Anterior cingulate cortex (tissue), 58 donors: ENCODE measurements at regions not wholly inside any gene's neighbourhood (a gene's known extent, or its start where the extent isn't known, plus 50 kb on each side); places are given as distances from the start of the nearest gene placed in this dataset.
"Not testable (repeated sequence)": the region's sequence is repeated elsewhere in the genome, so short reads cannot be mapped to it uniquely, and the experiment has no call there.

Source experiments
- DNase-seq, 58 donors: peaks; one replicate each; lab custom pipeline; 2025; lab: John Stamatoyannopoulos, UW

DNA sequence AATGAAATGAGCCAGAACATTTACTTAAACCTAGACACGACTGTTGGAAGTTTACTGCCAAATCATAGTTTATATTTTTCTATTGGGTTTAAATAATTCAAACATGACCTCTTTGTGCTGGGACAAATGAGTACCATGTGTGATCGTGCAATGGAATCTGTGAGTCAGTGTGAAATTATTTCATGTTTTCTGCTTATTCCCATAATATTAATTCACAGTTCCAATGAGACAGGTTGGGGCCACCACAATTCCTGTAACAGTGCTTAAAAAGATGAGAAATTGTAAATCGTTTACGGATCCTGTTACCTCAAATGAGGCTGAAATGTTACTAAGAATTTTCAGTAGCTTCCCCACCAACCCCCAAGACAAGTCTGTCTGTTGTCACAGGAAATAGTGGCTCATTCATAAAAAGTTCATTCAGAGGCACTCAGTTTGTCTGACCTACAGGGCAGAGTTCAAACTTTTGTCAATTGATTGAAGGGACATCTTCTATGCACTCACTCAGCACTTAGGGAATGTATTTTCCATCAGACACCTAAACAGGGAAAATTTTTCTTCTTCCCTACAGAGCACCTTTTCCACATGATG lies 563.9 kb upstream of the ADAMTS16 start:
- DNase-seq, result no peak

- DNase-seq, result no peak
These were observed 563.2 kb upstream of the ADAMTS16 start for GRCh38 chr5:4576908-4577307.

GRCh38 chr5:4579679-4580078 lies 560.5 kb upstream of the ADAMTS16 start:
- DNase-seq, result no peak

DNA sequence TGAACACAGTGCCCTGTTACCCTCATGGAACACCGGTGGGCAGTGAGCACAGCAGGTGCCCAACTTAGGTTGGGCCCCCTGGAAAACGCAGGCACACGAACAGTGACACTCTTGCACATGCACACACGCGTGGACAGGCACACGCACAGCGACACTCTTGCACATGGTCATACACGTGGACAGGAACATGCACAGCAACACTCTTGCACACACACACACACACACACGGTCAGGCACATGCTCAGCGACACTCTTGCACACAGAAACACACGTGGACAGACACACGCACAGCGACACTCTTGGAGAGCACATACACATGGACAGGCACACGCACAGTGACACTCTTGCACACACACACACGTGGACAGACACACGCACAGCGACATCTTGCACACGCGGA lies 559.4 kb upstream of the ADAMTS16 start:
- DNase-seq, result no peak

DNA sequence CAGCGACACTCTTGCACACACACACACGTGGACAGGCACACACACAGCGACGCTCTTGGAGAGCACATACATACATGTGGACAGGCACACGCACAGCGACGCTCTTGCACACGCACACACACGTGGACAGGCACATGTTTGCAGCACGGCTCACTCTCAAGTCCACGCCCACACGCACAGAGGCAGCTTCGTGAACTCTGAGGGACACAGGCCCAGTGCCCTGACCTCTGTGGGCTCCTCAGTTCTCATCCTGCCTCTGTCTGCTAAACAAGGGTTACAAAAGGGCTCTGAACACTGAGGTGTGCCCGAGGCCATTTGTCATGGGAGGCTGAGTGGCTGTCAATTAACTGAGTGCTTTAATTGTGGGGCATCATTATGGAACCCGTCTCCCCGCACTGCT lies 558.8 kb upstream of the ADAMTS16 start:
- no peak for DNase-seq

DNA sequence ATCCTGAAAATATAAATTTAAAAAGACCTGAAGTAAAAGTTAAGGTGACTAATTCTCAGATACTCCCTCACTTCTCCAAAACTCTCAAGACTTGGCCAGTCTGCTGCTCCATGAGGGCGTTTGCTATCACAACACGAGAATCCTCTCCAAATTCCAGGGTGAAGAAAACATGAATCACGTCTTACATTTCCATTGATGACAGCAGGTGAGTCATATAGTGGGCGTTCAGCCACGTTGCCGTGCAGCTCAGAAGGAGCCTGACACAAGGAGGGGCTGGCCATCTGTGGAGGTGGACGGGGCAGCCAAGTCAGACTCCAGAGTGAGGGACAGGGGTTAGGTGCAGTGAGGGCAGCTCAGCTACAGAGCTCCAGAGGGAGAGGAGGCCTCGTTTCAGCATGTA lies 555.1 kb upstream of the ADAMTS16 start:
- DNase-seq, result peak in 17 of 58 donors; percentile 1 to 39 (median 10)

DNA sequence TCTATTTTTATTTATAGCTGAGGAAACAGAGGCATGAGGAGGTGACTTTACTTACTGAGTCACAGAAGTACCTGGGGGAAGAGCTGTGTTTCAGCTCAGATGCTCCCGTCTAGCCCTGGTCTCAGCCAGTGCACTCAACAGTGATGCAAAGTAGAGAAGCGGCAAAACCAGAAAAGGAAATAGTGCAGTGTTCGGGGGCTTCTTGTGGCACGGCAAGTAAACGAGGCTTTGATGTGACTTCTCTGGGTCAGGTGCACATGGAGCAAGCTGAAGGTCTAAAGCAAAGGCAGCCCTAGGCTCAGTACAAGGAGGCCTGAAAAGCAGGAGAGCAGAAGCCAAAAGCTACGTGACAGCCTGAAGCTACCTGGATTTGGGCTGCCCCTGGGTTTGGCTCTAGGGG lies 526.7 kb upstream of the ADAMTS16 start:
- DNase-seq, result no peak

DNA sequence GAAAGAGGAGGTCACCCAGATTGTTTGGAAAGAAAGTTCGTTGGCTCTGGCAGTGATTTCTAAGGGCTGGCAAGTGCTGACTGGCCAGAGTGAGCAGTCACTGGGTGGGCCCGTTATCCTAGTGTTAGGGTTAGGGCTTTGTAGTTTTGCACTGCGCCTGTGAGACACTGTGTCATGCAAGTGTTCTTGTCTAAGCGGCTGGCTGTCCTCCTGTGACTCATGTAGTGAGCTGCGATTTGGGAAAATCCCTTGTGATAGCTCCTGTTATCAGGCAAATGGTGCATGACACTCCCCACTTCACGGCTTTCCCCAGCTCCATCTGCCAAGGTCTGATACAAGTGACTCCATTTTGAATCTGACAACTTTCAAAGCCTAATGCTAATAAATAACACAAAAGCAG lies 526.0 kb upstream of the ADAMTS16 start:
- no peak for DNase-seq

DNA sequence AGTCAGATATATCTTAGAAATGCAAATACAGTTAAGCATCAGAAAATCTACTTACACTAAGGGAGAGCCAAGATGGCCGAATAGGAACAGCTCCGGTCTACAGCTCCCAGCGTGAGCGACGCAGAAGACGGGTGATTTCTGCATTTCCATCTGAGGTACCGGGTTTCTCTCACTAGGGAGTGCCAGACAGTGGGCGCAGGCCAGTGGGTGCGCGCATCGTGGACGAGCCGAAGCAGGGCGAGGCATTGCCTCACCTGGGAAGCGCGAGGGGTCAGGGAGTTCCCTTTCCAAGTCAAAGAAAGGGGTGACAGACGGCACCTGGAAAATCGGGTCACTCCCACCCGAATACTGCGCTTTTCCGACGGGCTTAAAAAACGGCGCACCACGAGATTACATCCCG lies 524.8 kb upstream of the ADAMTS16 start:
- not testable (repeated sequence) for DNase-seq

GRCh38 chr5:4625206-4625896 lies 514.8 kb upstream of the ADAMTS16 start:
- DNase-seq, result no peak

GRCh38 chr5:4627131-4627530 lies 513.0 kb upstream of the ADAMTS16 start:
- DNase-seq, result no peak

DNA sequence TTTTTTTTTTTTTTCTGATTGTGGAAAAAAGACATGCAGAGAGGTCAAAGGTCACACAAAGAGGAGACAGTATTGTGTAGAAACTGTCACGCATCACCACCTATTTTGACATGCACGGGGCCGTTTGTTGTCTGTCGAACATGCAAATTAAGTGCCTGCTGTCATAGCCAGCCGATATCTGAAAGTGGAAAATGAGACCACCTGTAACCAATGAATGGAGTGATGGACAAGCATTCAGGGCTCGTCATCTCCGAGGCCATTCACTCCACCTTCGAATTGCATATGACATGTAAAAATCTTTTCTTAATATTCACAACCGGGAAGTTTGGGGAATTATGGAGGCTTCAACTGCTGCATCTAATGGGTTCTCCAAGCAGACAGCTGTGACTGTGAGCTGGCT lies 512.2 kb upstream of the ADAMTS16 start:
- no peak for DNase-seq

- DNase-seq, result no peak
These were observed 511.3 kb upstream of the ADAMTS16 start for GRCh38 chr5:4628645-4629385.

DNA sequence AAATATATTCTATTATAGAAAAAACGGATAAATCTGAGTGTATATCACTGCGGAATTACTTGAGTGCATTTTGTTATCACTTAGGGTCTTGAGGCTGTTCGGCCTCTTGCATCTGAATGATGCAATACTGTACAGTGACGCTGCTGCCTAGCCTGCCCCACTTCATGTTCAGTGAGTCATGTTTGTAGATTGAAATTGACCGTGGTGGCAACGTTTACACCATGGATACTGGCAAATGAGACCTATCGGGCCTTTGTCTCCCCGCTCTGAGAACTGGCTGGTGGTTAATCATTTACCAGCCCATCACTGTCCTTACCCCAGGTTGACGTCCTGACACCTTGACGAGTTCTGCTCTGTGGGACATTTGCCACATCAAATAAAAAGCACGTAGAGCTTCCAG lies 510.1 kb upstream of the ADAMTS16 start:
- DNase-seq, result no peak

DNA sequence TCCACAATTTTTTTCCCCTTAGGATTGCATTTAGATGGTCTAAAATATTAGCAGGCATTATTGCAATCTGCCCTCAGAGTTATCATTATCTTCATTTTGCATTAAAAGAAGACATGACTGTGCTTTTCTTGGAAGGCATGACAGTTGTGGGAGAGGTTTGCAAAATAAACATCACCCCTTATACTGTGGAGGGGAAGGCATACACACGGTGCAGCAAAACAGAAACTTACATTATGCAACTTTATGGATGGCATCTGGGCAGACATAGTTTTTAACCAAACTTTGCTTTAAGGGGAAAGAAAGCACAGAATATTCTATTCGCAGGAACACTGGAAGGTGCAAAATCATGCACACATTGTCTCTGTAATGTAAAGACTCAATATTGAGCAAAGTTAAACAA lies 505.8 kb upstream of the ADAMTS16 start:
- no peak for DNase-seq

- no peak for DNase-seq
These were observed 503.8 kb upstream of the ADAMTS16 start for GRCh38 chr5:4636378-4636777.

DNA sequence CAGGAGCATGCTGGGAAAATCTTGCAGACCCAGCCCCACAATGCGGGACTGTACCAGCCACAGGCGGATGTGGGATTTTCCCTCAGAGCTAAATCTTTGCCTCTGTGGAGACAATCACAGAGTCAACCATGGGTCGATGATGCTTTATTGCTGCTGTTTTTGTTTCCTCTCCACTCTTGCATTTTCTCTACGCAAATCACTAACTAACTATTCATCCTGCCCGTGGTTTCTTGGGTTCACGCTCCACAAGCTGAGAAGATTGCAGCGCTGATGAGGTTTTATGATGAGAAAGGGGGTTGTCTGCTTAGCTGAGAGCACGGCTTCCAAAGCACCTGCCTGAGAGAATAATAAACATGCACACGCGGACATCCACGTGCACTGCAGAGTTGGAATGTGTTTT lies 500.2 kb upstream of the ADAMTS16 start:
- no peak for DNase-seq

DNA sequence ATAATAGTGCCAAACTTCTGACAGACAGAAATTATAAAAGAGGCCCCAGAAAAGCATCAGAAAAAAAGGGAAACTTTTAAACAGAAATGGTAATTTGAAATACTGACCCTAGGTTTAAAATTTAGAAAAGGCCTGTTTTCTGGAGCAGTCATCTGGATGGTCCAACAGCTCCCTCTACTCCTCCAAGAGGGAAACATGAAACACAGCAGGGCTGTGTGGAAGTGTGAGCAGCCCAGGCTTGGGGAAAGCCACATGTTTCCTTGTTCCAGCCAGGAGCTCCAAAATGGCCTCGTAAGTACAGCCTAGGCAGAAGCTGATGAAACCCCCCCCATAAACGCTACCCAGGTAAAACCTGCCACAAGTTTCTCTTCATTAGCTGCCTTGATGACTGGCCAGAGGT lies 499.3 kb upstream of the ADAMTS16 start:
- DNase-seq, result peak in 3 of 58 donors; percentile 4 to 27 (median 7)

GRCh38 chr5:4642525-4642924 lies 497.6 kb upstream of the ADAMTS16 start:
- no peak for DNase-seq

- DNase-seq, result no peak
These were observed 496.9 kb upstream of the ADAMTS16 start for GRCh38 chr5:4643190-4643589.

DNA sequence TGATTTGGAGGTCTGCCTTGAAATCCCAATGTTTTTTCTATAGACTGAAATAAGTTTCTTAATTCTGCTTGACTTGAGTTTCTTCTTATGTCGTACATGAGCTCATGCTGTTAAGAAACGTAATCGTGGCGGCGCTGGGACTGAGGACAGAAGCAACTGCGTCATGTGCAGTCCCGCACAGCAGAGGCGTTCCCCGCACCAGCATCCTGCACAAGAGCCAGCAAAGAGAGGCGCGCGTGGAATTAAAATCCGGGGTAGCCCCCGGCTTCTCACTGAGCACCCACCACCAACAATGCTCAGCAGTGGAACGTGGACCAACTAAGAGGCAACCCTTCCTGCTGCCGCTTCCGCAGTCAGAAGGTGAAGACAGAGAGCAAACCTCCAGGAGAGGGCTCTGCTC lies 496.2 kb upstream of the ADAMTS16 start:
- DNase-seq, result no peak
